Activated effector memory CD4-positive, alpha-beta T cell treated with Interleukin-2 at 50 U/mL for 16 hours (primary cell): ENCODE measurements at regions not wholly inside any gene's neighbourhood (a gene's known extent, or its start where the extent isn't known, plus 50 kb on each side); places are given as distances from the start of the nearest gene placed in this dataset.

Source experiments
- DNase-seq: peaks from one replicate; pipeline ENCODE4 v3.0.0-alpha.2; 2020

DNA sequence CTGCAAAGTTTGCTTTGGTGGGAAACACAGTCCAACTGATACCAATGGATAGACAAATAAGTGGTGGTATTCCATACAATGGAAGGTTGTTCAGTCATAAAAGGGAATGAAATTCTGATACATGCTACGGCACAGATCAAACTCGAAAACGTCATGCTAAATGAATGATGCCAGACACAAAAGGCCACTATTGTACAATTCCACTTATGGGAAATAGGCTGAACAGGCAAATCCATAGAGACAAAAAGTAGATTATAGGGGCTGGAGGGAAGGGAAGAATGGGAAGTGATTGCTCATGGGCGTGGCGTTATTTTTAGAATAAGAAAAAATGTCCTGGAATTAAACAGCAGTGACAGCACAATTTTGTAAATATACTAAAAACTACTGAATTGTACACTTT is 66.0 kb upstream of the FOXK1 start:
- DNase-seq, result no peak

DNA sequence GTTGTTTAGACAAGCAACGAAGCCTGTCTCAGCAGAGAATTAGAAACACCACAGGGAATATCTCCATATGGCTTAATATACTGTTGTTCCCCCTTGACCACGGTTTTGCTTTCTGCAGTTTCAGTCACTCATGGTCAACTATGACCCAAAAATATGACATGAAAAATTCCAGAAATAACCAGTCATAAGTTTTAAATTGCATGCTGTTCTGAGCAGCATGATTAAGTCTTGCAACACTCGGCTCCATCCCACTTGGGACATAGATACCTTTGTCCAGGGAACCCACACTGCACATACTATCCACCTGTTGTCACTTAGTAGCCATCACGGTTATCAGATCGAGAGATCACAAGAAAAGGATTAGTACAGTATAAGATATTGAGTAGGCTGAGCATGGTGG is 60.7 kb upstream of the FOXK1 start:
- DNase-seq, result no peak

- DNase-seq, result no peak
Observed at GRCh38 chr7:4626318-4626845, 55.7 kb upstream of the FOXK1 start.

GRCh38 chr7:4629287-4629895 is 52.7 kb upstream of the FOXK1 start:
- DNase-seq, result no peak

GRCh38 chr7:4631380-4632179 is 50.5 kb upstream of the FOXK1 start:
- no peak for DNase-seq
